Keratinocyte (primary cell): ENCODE measurements at regions not wholly inside any gene's neighbourhood (a gene's known extent, or its start where the extent isn't known, plus 50 kb on each side); places are given as distances from the start of the nearest gene placed in this dataset.

Source experiments
- DNase-seq: peaks from one replicate; pipeline ENCODE4 v3.0.0-alpha.2; 2011; ENCODE audit warnings: low read depth, missing footprints, low spot score
- FAIRE-seq: peaks from 2 replicates; lab custom pipeline; 2011; peaks lifted over from hg19 to GRCh38; lab: Jason Lieb, UNC
- H2AFZ ChIP-seq: 2 replicates; pipeline ENCODE4 v1.6.0; 2012; ENCODE audit warnings: low read length, control low read depth, inconsistent platforms; ENCODE audit not compliant: control insufficient read depth
- H3K27ac ChIP-seq: 2 replicates; pipeline ENCODE4 v1.5.1; 2011; ENCODE audit warnings: low read length; ENCODE audit not compliant: control insufficient read depth, insufficient read depth
- H3K27me3 ChIP-seq: 3 replicates; pipeline ENCODE4 v1.6.0; 2011; ENCODE audit warnings: low read length; ENCODE audit not compliant: control insufficient read depth, insufficient read depth; ENCODE audit errors: extremely low read depth
- H3K36me3 ChIP-seq, 2 experiments: 2 replicates in 1 of 2; 3 replicates in 1 of 2; pipeline ENCODE4 v1.5.1; 2011; ENCODE audit warnings: low read length in 2 of 2, mild to moderate bottlenecking in 1 of 2; ENCODE audit not compliant: control insufficient read depth in 2 of 2, insufficient read depth in 2 of 2; ENCODE audit errors: extremely low read depth in 1 of 2
- H3K4me1 ChIP-seq: 3 replicates; pipeline ENCODE4 v1.5.1; 2011; ENCODE audit warnings: low read length; ENCODE audit not compliant: control insufficient read depth, insufficient read depth; ENCODE audit errors: extremely low read depth
- H3K4me2 ChIP-seq: 3 replicates; pipeline ENCODE4 v1.6.0; 2011; ENCODE audit warnings: low read depth, low read length; ENCODE audit not compliant: control insufficient read depth, insufficient read depth; ENCODE audit errors: extremely low read depth
- H3K4me3 ChIP-seq, 3 experiments: fragments of 200-600 bp in 1 of 3; sonication (generic) in 1 of 3; 2 replicates in 2 of 3; 3 replicates in 1 of 3; pipeline ENCODE4 v1.5.1; 2011 to 2016; ENCODE audit warnings: low read length in 3 of 3, mild to moderate bottlenecking in 3 of 3, control low read depth in 2 of 3, inconsistent platforms in 1 of 3, low read depth in 1 of 3, mixed read lengths in 1 of 3, mixed run types in 1 of 3, moderate library complexity in 1 of 3; ENCODE audit not compliant: control insufficient read depth in 2 of 3, insufficient read depth in 2 of 3; ENCODE audit errors: extremely low read depth in 1 of 3
- H3K79me2 ChIP-seq: 2 replicates; pipeline ENCODE4 v1.6.0; 2012; ENCODE audit warnings: low read length; ENCODE audit not compliant: control insufficient read depth, insufficient read depth
- H3K9ac ChIP-seq: 3 replicates; pipeline ENCODE4 v1.6.0; 2011; ENCODE audit warnings: low read length; ENCODE audit not compliant: control insufficient read depth, insufficient read depth; ENCODE audit errors: extremely low read depth
- H3K9me1 ChIP-seq: 3 replicates; pipeline ENCODE4 v1.6.0; 2011; ENCODE audit warnings: low read length; ENCODE audit not compliant: control insufficient read depth, insufficient read depth; ENCODE audit errors: extremely low read depth
- H3K9me3 ChIP-seq: 2 replicates; pipeline ENCODE4 v1.5.1; 2012; ENCODE audit warnings: low read depth, low read length; ENCODE audit not compliant: control insufficient read depth
- H4K20me1 ChIP-seq: 3 replicates; pipeline ENCODE4 v1.6.0; 2011; ENCODE audit warnings: low read length; ENCODE audit not compliant: control insufficient read depth, insufficient read depth; ENCODE audit errors: extremely low read depth
- CTCF ChIP-seq, 3 experiments: IDR thresholded peaks in 1 of 3; conservative IDR thresholded peaks in 1 of 3; optimal IDR thresholded peaks in 1 of 3; 2 replicates in 2 of 3; 3 replicates in 1 of 3; pipeline versions ENCODE3 to v1.5.1; 2011; ENCODE audit warnings: low read length in 3 of 3, mild to moderate bottlenecking in 3 of 3, moderate library complexity in 2 of 3, control low read depth in 1 of 3, inconsistent platforms in 1 of 3; ENCODE audit not compliant: insufficient read depth in 2 of 3; ENCODE audit errors: extremely low read depth in 1 of 3
- EZH2 ChIP-seq: IDR thresholded peaks from one replicate; pipeline ENCODE4 v1.6.1; 2012; ENCODE audit warnings: inconsistent platforms, mild to moderate bottlenecking, low read length, moderate library complexity
- dilution Hi-C: fragments of 300-500 bp; cut with MboI; formaldehyde crosslinking; loops from one replicate; pipeline ENCODE4 v1.7.0; 2020; ENCODE audit warnings: low sequenced_read_pairs; ENCODE audit not compliant: extremely low pct_ligation_motif_present

GRCh38 chr2:60628026-60628425 is 74.6 kb upstream of the BCL11A start:
- FAIRE-seq, result no peak
- dilution Hi-C loops, result no loop called here
- no peak overlapping the region for H3K4me2 ChIP-seq

GRCh38 chr2:60628615-60629304 is 75.3 kb upstream of the BCL11A start:
- Histone ChIP-seq H3K36me3 (no peaks in the 10 kb centered on the region), H3K9me3 (no peaks in the 10 kb centered on the region), H3K4me2 (no peak overlapping the region), H3K4me1 (no peaks in the 10 kb centered on the region), H3K9ac (no peak overlapping the region), H3K79me2 (no peaks in the 10 kb centered on the region), H2AFZ (no peak overlapping the region), H3K27ac (no peak overlapping the region), H3K9me1 (no peaks in the 10 kb centered on the region), H4K20me1 (no peaks in the 10 kb centered on the region), H3K4me3 (no peak overlapping the region), H3K27me3 (peaks cover 5% of the 10 kb centered on the region)
- FAIRE-seq, result no peak
- DNase-seq, result no peak
- TF ChIP-seq CTCF (optimal IDR thresholded peaks at IDR 0.05 in 1 of 3, IDR thresholded peaks at IDR 0.05 in 1 of 3, conservative IDR thresholded peaks at IDR 0.05 in 1 of 3; ENCODE audit: extremely low read depth in 1 of 3, insufficient read depth in 2 of 3, low read length in 3 of 3), result no peak
- no peak for TF ChIP-seq EZH2
- dilution Hi-C loops, result no loop called here

More at GRCh38 chr2:60628026-60628425, 74.6 kb upstream of the BCL11A start:
- H3K79me2 ChIP-seq, result no peaks in the 10 kb centered on the region
- TF ChIP-seq CTCF (optimal IDR thresholded peaks at IDR 0.05 in 1 of 3, IDR thresholded peaks at IDR 0.05 in 1 of 3, conservative IDR thresholded peaks at IDR 0.05 in 1 of 3; ENCODE audit: extremely low read depth in 1 of 3, insufficient read depth in 2 of 3, low read length in 3 of 3), result no peak
- TF ChIP-seq EZH2, result no peak
- H3K9ac ChIP-seq, result no peak overlapping the region
- H3K27ac ChIP-seq, result no peak overlapping the region
- H3K9me3 ChIP-seq, result no peaks in the 10 kb centered on the region
- H3K4me1 ChIP-seq, result no peaks in the 10 kb centered on the region
- H3K36me3 ChIP-seq, result no peaks in the 10 kb centered on the region
- H3K9me1 ChIP-seq, result no peaks in the 10 kb centered on the region
- no peak for DNase-seq
- H3K27me3 ChIP-seq, result peaks cover 5% of the 10 kb centered on the region
- no peaks in the 10 kb centered on the region for H4K20me1 ChIP-seq
- H3K4me3 ChIP-seq, result no peak overlapping the region
- H2AFZ ChIP-seq, result no peak overlapping the region
